IPS-20b (cell line): ENCODE measurements at regions not wholly inside any gene's neighbourhood (a gene's known extent, or its start where the extent isn't known, plus 50 kb on each side); places are given as distances from the start of the nearest gene placed in this dataset.

Experiments
- H3K27ac ChIP-seq: one replicate; pipeline ENCODE4 v1.5.1; 2013; ENCODE audit warnings: low read length
- H3K27me3 ChIP-seq: 2 replicates; pipeline ENCODE4 v1.6.1; 2013; ENCODE audit warnings: mild to moderate bottlenecking, low read length, inconsistent platforms; ENCODE audit not compliant: insufficient read depth
- H3K36me3 ChIP-seq: 2 replicates; pipeline ENCODE4 v1.6.1; 2013; ENCODE audit warnings: low read depth, mild to moderate bottlenecking, inconsistent platforms, low read length, moderate library complexity; ENCODE audit not compliant: insufficient read depth
- H3K4me1 ChIP-seq: 2 replicates; pipeline ENCODE4 v1.6.1; 2013; ENCODE audit warnings: mild to moderate bottlenecking, control low read depth, inconsistent platforms, low read length, moderate library complexity; ENCODE audit not compliant: insufficient read depth
- H3K4me3 ChIP-seq: 2 replicates; pipeline ENCODE4 v1.5.1; 2013; ENCODE audit warnings: mild to moderate bottlenecking, low read length, inconsistent platforms
- H3K9ac ChIP-seq: 2 replicates; pipeline ENCODE4 v1.6.1; 2013; ENCODE audit warnings: low read depth, mild to moderate bottlenecking, inconsistent platforms, low read length, moderate library complexity
- H3K9me3 ChIP-seq: 2 replicates; pipeline ENCODE4 v1.6.1; 2013; ENCODE audit warnings: mild to moderate bottlenecking, low read depth, low read length, inconsistent platforms; ENCODE audit not compliant: insufficient read depth

DNA sequence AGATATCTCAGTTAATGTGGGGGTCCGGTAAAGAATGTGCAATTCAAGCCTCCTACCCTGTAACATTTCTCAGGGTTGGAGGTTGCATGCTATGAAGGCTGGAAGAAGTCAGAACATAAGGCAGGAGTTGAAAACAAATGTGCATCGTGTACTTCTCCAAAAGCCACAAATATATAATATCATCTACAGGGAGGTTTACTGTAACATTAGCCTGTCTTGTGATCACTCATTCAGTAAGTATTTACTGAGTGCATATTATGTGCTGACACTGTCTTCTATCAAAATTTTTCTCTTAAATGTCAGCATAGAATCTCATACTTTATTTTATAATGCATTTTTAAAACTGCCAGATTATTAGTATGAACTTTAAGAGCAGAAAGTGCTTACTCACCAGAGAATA lies 105.6 kb upstream of the ZNF366 start:
- H3K27me3 ChIP-seq = no peaks in the 10 kb centered on the region
- no peaks in the 10 kb centered on the region for H3K36me3 ChIP-seq

DNA sequence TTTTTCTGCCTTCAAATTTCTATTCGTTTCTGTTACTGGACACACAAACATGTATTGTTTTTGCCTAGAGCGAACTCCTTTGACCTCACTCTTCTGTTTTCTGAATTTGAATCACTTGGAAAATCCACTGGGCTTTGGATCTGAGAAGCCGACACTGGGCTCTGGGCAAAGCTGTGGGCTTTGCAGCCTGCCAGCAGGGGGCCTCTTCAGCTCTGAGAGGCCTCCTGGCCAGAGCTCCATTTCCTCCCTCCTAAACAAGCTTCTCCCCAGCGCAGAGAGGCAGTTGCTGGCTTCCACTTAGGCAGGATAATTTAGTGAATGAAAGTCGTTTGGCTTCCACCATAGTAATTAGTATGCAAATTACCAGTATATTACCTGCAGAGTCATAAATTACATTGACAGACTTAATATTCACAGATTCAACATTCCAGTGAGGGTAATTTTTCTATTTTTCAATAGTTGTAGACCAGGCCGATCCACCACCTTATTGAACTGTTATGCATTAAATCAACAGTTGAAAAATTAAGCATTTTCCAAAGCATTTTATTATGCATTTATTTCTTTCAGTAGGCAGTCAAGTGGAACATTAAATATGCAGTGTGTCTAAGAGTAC lies 104.0 kb upstream of the ZNF366 start:
- no peaks in the 10 kb centered on the region for H3K36me3 ChIP-seq
- no peak overlapping the region for H3K9ac ChIP-seq
- no peak overlapping the region for H3K4me3 ChIP-seq
- H3K27ac ChIP-seq = no peak overlapping the region
- H3K4me1 ChIP-seq = no peaks in the 10 kb centered on the region
- no peaks in the 10 kb centered on the region for H3K27me3 ChIP-seq
- no peaks in the 10 kb centered on the region for H3K9me3 ChIP-seq

More for the DNA sequence above, 105.6 kb upstream of the ZNF366 start:
- no peaks in the 10 kb centered on the region for H3K4me1 ChIP-seq
- no peak overlapping the region for H3K9ac ChIP-seq
- no peak overlapping the region for H3K27ac ChIP-seq
- no peaks in the 10 kb centered on the region for H3K9me3 ChIP-seq
- no peak overlapping the region for H3K4me3 ChIP-seq

DNA sequence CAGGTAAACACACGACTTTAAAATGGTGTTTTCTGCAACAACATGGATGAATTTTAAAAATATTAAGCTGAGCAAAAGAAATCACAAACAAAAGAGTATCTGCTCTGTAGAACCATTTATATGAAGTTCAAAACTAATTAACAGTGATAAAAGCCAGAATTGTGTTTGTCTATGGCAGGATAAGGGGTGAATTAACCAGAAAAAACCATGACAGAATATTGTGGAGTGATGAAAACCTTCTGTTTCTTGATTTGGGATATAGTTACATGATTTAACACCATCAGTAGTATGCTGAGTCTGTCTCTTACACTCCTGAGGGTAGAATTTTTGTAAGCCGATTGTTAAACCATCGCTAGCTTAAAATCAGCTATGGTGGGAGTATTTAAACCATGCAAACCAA lies 101.7 kb upstream of the ZNF366 start:
- Histone ChIP-seq H3K9me3 (no peaks in the 10 kb centered on the region), H3K36me3 (no peaks in the 10 kb centered on the region), H3K4me3 (no peak overlapping the region), H3K27me3 (no peaks in the 10 kb centered on the region), H3K27ac (no peak overlapping the region), H3K9ac (no peak overlapping the region), H3K4me1 (no peaks in the 10 kb centered on the region)

DNA sequence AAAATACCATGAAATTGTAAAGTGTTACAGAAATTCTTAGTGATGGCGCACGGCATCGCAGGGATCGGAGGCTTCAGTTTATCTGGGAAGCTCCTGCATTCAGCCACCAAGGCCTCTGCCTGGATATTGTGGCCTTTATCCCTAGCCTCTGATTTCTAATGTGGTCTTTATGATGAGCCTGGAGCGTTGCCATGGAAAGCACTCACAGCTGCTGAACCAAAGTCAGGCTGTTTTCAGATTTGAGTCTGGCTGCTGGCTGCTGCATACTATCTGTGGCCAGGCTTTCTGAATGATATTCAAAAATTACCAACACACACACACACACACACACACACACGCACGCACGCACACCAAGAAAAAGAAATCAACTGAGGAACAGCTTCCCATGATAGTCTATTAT lies 101.1 kb upstream of the ZNF366 start:
- no peak overlapping the region for H3K4me3 ChIP-seq
- H3K9me3 ChIP-seq = no peaks in the 10 kb centered on the region
- no peaks in the 10 kb centered on the region for H3K36me3 ChIP-seq
- no peaks in the 10 kb centered on the region for H3K27me3 ChIP-seq
- no peaks in the 10 kb centered on the region for H3K4me1 ChIP-seq
- no peak overlapping the region for H3K9ac ChIP-seq
- no peak overlapping the region for H3K27ac ChIP-seq

DNA sequence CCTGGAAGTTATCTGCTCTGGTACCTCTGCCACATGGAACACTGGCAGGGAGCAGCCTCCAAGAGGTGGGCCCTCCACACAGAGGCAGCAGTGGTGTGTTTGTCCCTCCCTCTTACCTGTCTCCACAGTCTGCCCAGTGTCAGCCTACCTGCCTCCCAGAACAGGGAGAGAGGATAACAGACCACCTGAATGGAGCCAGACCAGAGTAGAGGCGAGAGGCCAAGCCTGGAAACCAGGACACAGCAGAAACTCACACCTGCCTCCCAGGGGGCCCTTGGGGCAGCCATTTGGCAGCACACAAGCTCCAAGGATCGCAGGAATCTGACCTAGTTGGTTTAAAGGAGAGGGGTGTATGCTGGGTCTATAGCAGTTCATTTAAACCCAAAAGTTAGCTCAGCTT lies 100.2 kb upstream of the ZNF366 start:
- no peak overlapping the region for H3K4me3 ChIP-seq
- no peaks in the 10 kb centered on the region for H3K36me3 ChIP-seq
- H3K9me3 ChIP-seq = no peaks in the 10 kb centered on the region
- H3K9ac ChIP-seq = no peak overlapping the region
- no peak overlapping the region for H3K27ac ChIP-seq
- no peaks in the 10 kb centered on the region for H3K27me3 ChIP-seq
- no peaks in the 10 kb centered on the region for H3K4me1 ChIP-seq

DNA sequence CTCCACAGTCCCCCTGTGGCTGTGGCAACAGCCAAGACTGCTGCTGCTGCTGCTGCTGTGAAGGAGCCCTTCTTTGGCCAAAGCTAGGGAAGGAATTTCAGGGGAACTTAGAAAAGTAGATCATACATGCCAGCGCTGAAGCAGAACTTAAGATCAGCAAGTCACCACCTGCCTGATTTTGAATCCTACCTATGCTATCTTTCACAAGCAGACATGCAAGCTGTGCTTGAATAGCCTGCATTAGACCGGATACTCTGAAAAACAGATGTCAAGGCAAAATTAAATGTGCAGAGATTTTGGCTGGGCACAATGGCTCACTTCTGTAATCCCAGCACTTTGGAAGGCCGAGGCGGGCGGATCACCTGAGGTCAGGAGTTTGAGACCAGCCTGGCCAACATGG lies 99.3 kb upstream of the ZNF366 start:
- Histone ChIP-seq H3K4me1 (no peaks in the 10 kb centered on the region), H3K9me3 (no peaks in the 10 kb centered on the region; the same call in 1 of the 2 replicates), H3K4me3 (no peak overlapping the region), H3K9ac (no peak overlapping the region), H3K36me3 (no peaks in the 10 kb centered on the region), H3K27ac (no peak overlapping the region), H3K27me3 (no peaks in the 10 kb centered on the region)

DNA sequence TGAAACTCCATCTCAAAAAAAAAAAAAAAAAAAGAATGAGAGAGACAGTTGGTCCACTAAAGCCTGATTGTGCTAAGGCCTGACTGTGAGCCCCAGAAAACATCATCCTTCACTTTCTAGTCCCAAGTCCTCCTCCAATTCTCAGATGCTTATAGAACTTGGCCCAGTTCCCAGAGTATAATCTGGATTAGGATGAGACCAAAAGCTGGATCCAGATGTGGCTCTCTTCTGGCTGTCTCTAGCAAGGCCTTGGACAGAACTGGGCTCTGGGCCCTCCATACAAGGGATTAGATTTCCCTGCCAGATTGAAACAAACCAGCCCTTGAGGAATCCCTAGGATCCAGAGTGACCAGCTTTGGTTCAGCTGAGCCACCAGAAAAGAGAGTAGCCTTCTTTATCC lies 98.4 kb upstream of the ZNF366 start:
- H3K9ac ChIP-seq = no peak overlapping the region
- no peaks in the 10 kb centered on the region; the same call in 1 of the 2 replicates for H3K9me3 ChIP-seq
- H3K36me3 ChIP-seq = no peaks in the 10 kb centered on the region
- H3K4me1 ChIP-seq = no peaks in the 10 kb centered on the region
- H3K27me3 ChIP-seq = no peaks in the 10 kb centered on the region
- H3K27ac ChIP-seq = no peak overlapping the region
- no peak overlapping the region for H3K4me3 ChIP-seq

DNA sequence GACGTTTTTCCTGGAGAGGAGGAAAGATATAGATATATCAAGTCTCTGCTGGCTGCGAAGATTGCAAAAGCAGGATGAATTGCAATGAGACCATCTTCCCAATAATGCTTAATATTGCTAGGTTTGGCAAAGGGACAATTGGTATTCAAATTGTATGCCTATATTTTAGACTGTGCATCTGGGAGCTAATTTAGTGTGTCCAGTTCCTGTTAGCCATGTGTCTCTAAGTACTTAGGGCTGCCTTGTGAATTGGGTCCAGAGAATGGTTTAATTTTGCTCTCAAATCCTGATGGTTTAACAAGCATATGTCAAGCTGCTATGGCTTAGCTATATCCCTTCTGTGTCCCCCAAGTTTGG lies 97.6 kb upstream of the ZNF366 start:
- Histone ChIP-seq H3K36me3 (no peaks in the 10 kb centered on the region), H3K4me3 (no peak overlapping the region), H3K4me1 (no peaks in the 10 kb centered on the region), H3K9me3 (no peaks in the 10 kb centered on the region; the same call in 1 of the 2 replicates), H3K27ac (no peak overlapping the region), H3K27me3 (no peaks in the 10 kb centered on the region), H3K9ac (no peak overlapping the region)

DNA sequence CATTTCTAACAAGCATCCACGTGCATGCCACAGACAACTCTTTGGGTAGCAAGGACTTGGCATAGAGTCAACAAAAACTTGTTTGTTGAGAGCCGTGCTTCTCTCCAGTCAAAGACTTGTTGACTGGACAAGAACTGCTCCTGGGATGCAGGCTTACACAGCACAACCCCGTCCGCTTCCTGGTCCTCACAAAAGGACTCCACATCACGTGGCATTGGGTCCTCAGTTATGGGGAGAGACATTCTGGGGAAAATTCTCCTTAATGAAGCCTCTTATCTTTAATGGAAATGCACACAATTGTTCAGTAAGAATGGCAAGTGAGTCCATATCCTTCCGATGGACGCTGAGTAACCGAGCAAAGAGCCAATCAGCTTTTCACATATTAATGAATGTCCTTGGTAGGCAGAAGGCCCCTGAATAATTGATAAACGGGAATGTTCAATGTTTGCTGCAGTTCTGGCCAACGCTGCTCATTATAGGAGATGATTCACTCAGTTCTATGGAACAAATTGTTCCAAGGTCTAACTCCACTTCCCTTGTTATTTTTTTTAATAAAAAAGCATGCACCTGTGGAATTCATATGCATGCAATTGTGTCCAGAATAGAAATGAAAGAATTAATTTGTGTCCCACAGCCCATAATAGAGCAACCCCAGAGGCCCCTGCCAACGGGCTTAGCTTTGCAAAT lies 97.0 kb upstream of the ZNF366 start:
- Histone ChIP-seq H3K4me3 (no peak overlapping the region), H3K4me1 (no peaks in the 10 kb centered on the region), H3K9ac (no peak overlapping the region), H3K27me3 (no peaks in the 10 kb centered on the region), H3K27ac (no peak overlapping the region), H3K36me3 (no peaks in the 10 kb centered on the region), H3K9me3 (no peaks in the 10 kb centered on the region; the same call in 1 of the 2 replicates)

DNA sequence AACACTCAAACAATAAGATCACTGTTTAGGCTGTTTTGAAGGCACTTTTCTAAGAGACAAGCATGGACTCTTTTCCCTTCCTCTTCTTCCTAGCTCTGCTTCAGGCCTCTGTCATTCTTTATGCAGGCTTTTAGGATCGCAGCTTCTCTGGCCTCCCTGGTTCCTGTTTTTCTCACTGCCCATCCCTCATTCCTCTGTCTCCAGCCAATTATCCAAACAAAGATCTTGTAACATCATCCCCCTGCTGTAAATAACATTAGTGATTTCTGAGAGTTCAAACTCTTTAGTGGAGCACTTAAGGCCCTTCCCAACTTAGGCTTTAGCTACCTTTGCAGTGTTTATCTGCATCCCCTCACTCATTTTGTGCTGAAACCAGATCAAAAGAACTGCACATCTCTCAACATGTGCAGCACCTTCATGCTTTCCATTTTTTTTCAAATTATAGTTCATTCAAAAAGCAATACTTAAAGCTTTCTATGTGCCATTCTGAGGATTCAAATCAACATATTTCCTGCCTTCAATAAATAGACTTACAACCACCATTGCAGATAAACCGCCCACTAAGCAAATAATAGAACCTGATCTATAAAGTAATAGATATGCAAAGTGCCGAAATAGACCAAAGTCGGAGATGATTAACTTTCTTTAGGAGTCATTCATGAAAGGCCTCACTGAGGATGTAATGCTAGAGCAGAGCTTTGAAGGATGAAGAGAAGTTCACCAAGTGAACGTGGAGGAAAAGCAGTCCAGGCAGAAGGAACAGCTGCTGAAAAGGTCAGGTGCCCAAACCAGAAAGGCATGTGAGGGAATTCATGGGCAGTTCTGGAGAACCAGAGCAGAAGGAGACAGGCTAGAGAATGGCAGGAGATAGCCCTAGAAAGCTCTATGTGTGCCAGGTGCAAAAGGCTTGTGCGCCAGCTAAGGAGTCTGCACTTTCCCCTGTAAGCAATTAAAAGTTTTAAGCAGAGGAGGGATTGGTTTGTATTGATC lies 95.8 kb upstream of the ZNF366 start:
- Histone ChIP-seq H3K9me3 (peaks cover 7% of the 10 kb centered on the region), H3K36me3 (no peaks in the 10 kb centered on the region), H3K4me1 (no peaks in the 10 kb centered on the region), H3K4me3 (no peak overlapping the region), H3K27ac (no peak overlapping the region), H3K27me3 (no peaks in the 10 kb centered on the region), H3K9ac (no peak overlapping the region)

DNA sequence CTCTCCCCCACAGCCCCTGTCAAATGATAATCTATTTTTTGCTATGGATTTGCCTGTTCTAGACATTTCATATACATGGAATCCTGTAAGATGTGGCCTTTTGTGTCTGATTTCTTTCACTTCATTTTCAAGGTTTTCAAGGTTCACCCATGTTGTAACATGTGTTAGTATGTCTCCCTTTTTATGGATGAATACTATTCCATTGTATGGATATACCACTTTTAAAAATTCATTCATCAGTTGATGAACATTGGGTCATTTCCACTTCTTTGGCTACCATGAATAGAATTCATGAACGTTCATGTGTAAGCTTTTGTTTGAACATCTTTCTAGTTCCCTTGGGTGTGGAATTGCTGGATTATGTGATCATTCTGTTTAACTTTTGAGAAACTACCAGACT lies 94.7 kb upstream of the ZNF366 start:
- H3K36me3 ChIP-seq = no peaks in the 10 kb centered on the region
- H3K27ac ChIP-seq = no peak overlapping the region
- no peak overlapping the region for H3K9ac ChIP-seq
- peaks cover 6% of the 10 kb centered on the region; the same call in 1 of the 2 replicates for H3K4me1 ChIP-seq
- H3K4me3 ChIP-seq = no peak overlapping the region
- H3K27me3 ChIP-seq = no peaks in the 10 kb centered on the region
- H3K9me3 ChIP-seq = peaks cover 7% of the 10 kb centered on the region
